OCI-LY1 (cell line): ENCODE measurements at regions not wholly inside any gene's neighbourhood (a gene's known extent, or its start where the extent isn't known, plus 50 kb on each side); places are given as distances from the start of the nearest gene placed in this dataset.

Experiments used
- CTCF ChIP-seq: fragments of 200-600 bp; sonication (generic), shearing (Covaris generic); IDR thresholded peaks from 2 replicates; pipeline ENCODE4 v1.5.1; 2017; ENCODE audit warnings: mild to moderate bottlenecking, antibody characterized with exemption, low read length, moderate library complexity, mixed read lengths
- EZH2 ChIP-seq: fragments of 200-600 bp; sonication (generic), shearing (Covaris generic); IDR thresholded peaks from 2 replicates; pipeline ENCODE4 v1.8.0; 2017; ENCODE audit warnings: borderline replicate concordance, mixed run types, mild to moderate bottlenecking, antibody characterized with exemption, low read length, moderate library complexity, mixed read lengths

GRCh38 chr19:28971513-28971912 is 241.4 kb downstream of the UQCRFS1 start:
- TF ChIP-seq CTCF (no peak), EZH2 (no peak)
